ENCODE measurements at regions not wholly inside any gene's neighbourhood (a gene's known extent, or its start where the extent isn't known, plus 50 kb on each side); places are given as distances from the start of the nearest gene placed in this dataset.

DNA sequence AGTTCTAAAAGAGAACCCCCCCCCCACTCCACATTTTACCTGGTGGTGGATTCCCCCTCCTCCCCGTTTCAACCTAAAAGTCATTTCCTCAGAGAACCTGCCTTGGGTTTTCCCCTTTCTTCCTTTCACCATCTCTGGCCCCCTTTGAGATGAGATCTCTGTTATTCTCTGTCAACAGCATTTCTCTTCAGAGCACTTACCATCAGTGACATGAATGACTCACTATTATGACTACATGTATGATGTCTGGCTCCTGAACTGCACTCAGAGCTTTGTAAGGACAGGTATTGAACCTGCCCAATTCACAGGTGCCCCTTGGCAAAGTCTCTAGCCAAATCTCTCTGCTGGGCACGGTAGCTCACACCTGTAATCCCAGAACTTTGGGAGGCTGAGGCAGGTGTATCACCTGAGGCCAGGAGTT is 61.4 kb upstream of the JARID2 start:
- no peak for TF ChIP-seq CTCF (IDR thresholded peaks at IDR 0.05)

GRCh38 chr6:15194453-15194852 is 51.4 kb upstream of the JARID2 start:
- no peak for TF ChIP-seq CTCF (IDR thresholded peaks at IDR 0.05)
